ENCODE measurements at regions not wholly inside any gene's neighbourhood (a gene's known extent, or its start where the extent isn't known, plus 50 kb on each side); places are given as distances from the start of the nearest gene placed in this dataset.

- DNase-seq, result peak; percentile 30 to 51
Measured at GRCh38 chr1:55275151-55275748, 60.1 kb upstream of the USP24 start.

GRCh38 chr1:55272994-55273393, 57.8 kb upstream of the USP24 start:
- DNase-seq, result no peak
